T1000 (cell line): ENCODE measurements at regions not wholly inside any gene's neighbourhood (a gene's known extent, or its start where the extent isn't known, plus 50 kb on each side); places are given as distances from the start of the nearest gene placed in this dataset.

ENCODE experiments used
- DNase-seq: peaks from one replicate; lab custom pipeline; 2025; ENCODE audit warnings: mixed read lengths; lab: John Stamatoyannopoulos, UW

DNA sequence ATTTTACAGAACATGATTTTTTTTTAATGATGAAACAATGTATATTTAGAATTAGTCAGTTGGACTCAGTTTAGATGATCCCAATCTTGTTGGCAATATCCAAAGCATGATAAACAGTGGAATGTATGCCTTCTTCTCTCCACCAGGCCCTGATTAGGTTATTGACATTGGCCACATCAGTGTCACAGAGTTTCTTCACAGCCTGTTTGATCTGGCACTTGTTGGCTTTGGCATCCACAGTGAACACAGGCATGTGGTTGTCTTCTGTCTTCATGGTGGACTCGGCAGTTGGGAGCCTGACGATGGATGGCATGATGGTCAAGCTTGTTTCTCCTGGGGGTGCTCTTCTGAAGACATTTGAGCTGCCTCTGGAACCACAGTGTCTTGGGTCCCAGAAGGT, 317.5 kb downstream of the PMP22 start:
- DNase-seq: no peak

DNA sequence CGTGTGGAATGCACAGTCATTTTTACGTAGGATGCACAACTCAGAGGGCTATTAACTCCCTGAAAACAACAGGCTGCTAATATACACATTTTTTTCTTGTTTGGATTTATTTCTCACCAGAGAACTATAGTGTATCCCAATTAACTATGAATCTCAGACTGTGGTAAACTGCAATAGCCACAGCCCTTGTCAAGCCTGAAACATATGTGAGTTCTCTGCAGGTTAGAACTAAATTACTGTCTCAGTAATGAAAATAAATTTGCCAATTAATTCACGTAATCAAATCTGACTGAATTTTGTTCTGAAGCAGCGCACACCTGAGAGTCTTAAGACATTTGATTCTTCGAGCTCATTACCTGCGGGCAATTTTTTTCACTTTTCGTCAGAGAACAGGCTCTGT, 318.6 kb downstream of the PMP22 start:
- DNase-seq: no peak

DNA sequence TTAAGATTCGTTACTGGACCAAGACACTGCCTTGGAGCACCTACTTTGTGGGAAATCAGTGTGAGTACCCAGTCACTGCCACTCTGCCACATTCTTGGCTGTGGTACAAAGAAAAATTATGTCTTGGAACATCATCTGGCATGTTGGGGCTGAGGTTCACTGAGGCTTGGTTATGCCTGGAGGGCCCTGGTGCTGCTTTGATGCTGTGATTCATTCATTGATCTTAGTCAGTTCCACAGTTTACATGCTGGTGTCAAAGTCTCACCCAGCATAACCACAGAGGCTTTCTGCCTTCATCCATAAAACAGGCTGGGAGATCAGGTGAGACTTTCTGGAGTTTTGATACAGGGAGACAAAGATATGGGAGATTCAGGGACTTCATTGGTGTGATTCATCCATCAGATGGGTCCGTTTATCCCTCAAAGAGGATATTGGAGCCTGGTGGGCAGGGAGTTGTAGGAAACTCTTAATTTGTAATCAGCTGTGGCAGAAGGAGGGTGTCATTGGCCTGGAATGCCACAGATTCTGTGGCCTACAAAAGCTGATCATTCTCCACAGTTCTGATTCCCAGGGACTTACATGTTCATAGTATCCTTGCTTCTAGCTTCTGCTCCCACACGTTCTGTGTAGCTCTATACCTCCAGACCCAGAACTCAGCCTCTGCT, 322.5 kb downstream of the PMP22 start:
- peak; percentile 67 for DNase-seq

DNA sequence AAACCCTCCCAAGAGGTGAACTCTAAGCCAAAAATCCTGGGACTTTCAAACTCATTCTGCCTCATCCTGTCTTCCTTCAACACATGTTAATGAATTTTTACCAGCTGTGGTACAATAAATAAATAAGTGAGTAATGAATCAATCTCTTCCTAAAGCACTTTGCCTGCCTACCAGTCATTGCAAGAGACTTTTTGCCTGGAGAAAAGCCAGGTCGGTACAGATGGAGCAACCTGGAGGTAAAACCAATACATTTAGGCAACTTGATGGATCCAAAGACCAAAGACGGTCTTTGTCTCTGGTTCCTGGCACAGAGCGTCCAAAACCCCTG, 324.2 kb downstream of the PMP22 start:
- no peak for DNase-seq

DNA sequence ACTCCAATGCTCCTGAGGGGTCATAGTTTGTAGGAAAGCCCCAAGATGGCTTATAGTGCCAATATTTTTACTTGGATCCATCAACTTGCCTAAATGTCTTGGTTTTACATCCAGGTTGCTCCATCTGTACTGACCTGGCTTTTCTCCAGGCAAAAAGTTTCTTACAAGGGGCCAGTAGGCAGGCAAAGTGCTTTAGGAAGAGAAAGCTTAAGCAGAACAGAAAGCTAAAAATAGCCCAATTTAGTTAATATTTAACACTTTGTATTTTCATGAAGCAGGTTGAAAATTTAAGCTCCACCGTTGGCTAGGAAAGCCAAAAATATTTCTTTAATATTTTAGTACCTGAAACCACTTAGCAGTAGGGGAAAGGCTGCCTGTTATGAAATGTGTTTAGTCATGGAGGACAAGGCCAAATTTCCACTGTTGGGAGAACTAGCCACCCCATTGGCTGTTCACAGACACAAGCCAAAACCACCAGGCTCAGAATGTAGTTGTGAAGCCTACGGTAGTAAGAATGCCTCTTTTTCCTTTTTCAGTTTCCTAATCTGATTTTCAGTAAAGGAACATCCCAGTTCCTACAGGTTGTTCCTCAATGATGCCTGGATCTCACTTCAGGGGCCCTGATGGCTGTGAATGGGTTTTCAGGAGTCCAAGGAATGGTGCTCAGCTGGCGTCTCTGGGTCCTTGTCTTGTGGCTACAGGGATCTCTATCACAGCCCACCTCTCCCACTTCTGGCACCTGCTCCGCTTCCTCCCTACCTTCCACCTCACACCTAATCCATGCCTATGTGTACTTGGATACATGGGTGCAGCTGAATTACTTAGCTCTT, 324.8 kb downstream of the PMP22 start:
- no peak for DNase-seq

DNA sequence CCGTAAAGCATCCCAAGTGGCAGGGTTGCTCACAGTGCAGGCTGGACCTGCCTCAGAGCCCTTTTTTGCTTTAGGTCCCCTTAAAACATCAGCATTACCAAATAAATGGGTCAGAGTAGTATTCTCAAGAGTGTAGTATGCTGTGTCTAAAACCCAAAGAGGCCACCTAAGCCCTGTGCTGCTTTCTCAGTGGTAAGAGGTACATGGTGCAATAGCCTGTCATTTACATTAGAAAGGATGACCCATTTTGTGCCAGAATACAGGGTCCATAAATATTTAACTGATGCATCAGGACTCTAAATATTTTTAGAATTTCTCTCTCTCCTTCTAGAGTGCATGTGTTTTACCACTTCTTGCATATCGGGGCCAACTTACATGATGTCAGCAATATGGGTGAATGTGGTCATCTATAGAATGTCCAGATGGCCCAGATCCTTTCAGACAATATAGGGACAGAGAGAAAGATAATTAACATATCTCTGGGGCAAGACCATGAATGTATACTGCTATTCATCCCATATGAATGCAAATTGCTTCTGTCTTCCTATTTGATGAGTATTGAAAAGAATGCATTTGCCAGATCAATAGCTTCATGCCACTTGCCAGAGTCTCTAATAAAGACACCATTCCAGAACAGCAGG, 329.2 kb downstream of the PMP22 start:
- no peak for DNase-seq

DNA sequence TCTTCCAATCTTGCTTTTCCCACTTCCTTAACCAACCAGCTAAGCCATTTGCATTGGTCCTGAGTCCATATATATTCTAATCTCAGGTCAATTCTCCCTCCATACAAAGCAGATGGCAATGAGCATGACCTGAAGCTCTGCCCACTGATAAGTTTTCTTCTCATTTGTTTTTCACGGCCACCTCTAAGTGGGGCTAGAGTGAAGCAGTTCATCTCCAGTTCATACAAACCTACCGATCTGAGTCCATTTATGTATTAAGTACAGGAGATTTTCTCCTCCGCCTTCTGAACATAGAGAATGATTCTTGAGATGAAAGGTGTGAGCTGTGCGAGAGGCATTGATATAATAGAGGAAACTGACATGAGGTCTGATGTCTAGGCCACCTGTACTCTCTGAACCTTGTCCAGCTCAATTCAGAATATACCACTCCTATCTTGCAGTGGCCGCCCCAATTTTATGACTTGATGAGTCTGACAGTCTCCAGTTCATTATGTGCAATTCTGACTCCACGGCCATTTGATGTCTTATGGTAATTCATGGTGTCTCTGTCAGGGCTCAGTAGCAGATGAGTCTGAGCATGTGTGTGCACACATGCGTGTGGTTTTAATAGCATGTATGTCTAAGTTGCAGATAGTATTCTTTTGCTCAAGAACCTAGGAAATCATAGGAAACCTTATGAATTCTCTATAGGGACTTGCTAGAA, 329.8 kb downstream of the PMP22 start:
- DNase-seq: no peak

DNA sequence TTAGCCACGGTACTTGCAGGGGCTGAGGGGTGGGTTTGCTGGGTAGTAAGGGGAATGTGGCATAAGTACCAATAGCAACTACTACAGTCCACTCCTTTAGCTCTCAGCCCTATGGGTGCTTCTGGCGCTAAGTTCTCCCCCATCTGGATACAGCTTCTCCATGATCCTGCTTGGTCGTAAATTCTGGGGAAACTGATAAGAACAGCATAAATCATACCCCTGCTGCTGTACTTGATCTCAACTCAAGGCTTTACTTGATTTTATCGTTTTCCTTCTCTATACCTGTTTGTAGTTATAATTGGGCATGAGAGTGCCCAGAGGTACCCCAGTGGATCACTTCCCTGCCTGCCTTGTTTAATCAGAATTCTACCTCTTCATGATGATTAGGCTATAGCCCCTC, 331.4 kb downstream of the PMP22 start:
- no peak for DNase-seq

DNA sequence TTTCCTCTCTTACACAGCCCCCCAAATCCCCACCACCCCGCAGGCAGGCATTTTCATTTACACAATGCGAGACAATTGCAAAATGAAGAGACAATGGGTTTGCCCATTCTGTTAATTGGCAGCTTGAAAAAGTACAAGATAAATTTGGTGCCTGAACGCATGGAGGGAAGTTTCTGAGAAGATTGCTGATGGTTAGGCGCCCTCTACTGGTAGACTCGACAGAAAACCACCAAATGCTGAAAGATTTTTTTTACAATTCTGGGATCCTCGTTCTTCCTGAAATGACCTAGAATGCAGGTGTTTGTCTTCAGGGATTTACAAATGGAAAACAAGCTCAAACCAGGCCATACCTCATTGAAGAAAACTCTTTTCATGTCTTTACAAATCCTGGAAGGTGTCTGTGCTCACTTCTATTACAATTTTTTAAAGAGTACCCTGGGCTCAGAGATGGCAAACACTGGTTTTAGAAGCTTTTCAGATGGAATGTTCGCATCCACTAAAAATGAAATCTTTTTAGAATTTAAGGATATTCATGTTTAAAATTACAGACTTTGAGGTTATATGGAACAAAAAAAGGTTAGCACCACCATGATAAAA, 338.5 kb downstream of the PMP22 start:
- no peak for DNase-seq

DNA sequence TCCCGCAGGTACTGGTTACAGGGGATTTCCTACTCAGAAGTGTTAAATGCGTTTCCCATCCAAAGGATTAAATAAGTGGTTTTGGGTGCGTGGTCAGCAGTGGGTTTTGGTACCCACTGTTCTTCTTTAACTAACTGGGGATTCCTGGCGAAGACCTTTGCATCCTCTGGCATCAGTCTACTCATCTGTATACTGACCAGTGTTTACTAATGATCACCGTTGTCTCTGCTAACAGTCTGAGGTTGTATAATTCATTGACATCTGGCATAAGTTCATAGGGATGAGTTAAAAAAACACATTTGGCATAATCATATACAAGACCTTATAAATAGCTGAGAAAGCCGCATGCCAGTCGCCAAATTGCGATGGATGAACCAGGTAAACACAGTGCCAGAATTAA, 339.1 kb downstream of the PMP22 start:
- no peak for DNase-seq

DNA sequence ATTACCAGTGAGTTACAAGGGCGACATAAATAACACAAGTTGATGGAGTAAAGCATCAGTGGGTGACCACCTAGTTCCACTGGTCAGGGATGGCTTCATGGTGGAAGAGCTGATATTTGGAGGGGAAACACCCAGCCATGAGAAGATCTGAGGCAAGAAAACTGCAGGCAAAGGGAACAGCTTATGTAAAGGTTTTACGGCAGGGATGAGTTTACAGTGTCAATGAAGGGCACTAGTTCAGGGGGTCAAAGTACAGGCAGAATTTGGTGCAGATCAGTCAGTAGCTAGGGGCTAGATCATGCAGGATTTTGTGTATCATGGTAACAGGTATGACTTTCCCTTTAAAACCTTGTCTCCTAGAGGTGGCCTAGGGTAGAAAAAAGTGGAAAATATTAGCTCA, 339.6 kb downstream of the PMP22 start:
- DNase-seq: no peak

DNA sequence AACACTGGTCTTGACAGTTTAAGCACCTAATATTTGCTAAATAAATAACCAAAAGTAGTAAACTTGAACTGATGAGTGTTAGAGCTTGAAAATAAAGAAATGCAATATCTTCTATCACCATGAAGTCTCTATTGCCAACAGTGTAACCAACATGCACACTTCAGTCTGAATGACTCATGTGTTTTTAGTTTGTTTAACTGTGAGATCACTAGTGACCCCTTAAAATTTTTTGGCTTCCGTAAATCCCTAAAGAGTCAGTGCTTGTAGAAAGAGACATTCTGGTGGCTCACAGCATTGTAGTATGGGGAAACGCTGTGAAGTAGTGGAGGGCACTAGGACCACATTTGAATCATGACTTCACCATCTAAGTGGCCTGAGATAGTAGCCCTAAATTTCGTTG, 341.1 kb downstream of the PMP22 start:
- DNase-seq: no peak

DNA sequence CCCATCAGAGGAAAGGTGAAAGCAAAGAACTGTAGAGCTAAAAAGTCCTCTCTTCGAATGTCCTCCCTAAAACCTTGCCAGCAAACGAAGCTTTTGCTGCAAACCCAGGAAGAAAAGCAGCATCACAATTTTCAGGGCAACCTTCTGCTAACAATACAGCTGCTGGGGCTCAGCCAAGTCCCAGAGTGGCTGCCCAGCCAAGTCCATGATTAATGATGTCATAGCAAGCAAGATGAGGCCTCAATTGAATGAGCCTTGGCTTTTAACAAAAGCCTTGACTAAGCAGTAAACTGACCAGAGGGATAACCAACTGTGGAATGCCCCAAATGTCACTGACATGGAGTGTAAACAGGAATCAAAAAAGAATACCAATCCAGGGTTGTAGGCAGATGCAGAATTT, 342.7 kb downstream of the PMP22 start:
- no peak for DNase-seq

DNA sequence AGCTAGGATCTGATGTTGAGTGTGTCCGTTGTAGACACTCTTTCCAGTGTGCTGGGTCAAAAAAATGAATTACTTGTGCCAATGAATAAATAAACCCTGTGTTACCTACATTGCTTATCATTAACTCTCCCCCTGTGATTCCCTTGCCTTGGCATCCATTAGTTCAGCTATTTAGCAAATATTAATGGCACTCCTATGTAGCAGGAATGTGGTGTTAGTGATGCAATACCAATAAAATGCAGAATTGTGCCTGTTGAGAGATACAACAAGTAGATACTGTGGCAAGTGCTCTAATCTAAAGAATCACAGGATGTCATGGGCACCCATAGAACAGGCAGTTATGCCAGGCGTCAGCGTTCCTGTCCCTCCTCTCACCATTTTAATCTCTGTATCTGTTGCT, 343.2 kb downstream of the PMP22 start:
- DNase-seq: no peak

DNA sequence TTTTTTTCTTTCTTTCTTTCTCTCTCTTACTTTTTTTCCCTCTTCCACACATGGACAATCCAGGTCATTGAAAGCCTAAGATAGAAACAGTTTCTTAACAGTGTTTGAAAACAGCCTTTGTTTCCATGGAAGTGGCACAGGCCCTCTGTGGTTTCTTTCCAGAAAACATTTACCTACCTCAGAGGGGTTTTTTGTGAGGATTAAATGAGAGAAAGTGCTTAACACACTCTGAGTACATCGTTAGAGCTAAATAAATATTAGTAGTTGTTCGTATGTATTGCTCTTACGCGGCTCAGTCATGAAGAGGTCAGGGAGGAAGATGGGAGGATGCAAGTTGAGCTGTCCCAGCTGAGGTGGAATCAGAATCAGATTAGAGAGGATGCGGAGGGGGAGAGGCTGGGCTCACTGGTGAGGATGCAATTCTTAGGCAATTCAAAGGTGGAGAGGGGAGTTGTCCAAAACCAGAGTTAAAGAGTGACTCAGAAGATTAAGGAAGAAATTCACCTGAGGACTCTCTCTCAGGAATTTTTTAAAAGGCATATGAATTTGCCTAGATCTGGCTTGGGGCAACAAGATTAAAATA, 345.4 kb downstream of the PMP22 start:
- no peak for DNase-seq

DNA sequence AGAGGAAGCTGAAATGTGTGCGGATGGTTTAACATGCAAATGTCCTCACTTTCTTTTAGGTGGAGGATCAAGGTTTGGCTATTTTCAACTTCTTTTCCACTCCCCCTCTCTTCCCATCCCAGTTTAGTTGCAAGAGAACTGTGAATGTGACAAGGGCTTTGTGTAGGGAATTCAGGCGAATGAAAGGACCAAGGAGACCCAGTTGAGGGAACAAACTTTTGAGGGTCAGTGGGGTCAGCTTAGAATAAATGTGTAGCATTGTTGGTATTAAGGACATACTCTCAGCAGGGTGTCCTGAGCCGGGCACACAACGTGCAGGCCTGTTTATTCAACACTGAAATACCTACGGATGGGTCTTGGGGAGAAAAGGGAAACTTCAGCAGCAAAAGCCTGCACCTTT, 346.0 kb downstream of the PMP22 start:
- DNase-seq: no peak

DNA sequence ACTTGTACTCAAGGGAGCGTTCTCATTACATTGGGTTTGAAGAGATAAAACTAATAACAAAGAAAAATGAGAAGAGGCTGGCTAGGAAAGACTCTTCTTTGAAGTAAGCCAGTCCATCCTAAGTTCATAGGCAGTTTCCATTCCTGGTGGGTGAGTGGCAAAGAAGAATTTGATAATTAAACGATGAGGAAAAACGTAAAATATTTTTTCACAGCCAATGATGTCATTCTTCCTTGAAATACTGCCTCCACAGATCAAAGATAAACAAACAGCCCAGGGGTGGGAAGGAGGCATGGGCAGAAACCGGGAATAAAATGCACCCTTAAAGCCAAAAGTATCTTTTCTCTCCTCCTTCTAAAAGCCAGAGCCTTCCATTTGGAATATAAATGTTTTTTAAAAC, 346.6 kb downstream of the PMP22 start:
- no peak for DNase-seq

DNA sequence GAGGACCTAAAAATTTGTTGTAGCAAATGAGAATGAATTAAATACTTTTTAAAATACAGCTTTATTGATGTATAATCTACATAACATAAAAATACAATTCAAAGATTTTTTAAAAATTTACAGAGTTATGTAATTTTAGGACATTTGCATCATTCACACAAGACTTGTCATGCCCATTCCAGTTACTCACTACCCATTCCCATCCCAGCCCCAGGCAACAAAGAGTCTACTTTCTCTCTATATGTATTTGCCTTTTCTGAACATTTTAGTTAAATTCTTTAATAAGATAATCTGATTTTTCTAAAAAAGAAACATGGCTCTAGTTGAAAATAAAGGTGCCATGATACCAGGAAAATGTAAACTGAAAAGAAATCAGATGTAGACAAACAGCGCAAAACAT, 354.2 kb downstream of the PMP22 start:
- no peak for DNase-seq

DNA sequence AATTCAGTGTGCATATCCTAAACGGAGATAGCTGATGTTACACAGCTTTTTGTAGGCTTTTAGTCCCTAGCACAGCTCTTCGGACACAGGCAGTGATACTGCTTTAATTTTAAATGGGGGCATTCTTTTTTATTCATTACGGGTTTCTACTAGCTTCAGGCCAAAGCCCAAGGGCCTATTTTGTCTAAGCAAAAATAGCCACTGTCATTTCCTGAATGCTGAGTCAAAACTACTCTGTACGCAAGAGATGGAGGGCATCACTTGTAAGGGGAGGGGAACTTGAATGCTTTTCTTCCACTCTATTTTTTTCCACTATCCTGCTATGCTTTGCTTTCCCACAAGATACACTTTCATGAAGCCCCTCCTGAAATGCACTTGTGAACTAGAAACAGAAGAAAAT, 360.7 kb downstream of the PMP22 start:
- no peak for DNase-seq

DNA sequence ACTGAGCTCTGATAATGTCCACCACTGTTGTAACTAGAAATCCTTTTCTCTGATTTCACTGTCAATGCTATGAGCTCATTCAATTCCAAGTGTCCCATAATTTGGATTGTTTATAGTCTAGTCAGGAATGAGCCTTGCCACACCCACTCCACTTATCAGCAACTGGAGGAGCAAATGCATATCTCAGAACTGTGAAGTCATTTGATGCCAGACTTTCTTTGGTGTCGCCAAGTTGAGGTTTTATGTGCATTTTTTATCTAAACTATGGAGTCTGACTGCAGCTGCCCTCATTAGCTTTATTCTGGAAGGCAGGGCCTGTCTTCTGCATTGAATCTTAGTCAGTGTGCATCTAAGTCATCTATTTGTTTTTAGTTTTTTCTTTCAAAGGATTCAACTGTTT, 361.3 kb downstream of the PMP22 start:
- DNase-seq: no peak

DNA sequence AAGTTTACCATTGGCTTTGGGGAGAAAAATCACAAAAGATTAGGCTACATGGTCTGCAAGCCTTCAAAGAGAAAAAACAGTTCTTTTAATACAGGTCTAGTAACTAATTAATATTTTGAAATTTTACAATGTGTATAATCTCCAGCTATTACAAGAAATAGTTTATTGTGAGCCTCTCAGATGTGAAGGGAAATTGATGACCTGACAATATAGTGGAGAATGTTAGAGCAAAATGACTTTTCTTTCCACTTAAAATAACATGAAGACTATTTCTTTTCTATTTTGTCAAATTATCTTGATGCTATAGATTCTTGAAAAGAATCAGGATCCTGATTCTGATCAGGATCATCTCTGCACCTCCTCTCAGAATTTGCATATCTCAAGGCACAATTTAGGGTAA, 362.3 kb downstream of the PMP22 start:
- no peak for DNase-seq

DNA sequence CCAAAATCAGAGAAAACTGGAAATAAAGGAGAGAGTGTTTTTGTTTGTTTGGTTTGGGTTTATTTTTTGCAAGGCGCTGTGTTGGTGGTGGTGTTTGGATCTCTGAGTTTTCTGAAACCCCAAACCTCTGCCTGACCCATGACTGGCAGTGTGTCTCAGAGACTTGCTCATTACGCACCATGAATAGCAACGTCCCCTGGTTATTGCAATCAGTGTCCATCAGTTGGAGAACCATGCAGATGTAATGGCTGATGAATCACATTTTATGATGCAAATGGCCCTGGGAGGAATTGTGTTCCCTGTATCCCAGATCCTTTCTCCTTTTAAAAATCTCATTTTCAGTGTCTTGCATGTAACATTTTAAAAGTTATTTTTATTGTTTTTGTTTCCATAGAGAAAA, 362.8 kb downstream of the PMP22 start:
- DNase-seq: no peak
